ENCODE measurements at regions not wholly inside any gene's neighbourhood (a gene's known extent, or its start where the extent isn't known, plus 50 kb on each side); places are given as distances from the start of the nearest gene placed in this dataset.

DNA sequence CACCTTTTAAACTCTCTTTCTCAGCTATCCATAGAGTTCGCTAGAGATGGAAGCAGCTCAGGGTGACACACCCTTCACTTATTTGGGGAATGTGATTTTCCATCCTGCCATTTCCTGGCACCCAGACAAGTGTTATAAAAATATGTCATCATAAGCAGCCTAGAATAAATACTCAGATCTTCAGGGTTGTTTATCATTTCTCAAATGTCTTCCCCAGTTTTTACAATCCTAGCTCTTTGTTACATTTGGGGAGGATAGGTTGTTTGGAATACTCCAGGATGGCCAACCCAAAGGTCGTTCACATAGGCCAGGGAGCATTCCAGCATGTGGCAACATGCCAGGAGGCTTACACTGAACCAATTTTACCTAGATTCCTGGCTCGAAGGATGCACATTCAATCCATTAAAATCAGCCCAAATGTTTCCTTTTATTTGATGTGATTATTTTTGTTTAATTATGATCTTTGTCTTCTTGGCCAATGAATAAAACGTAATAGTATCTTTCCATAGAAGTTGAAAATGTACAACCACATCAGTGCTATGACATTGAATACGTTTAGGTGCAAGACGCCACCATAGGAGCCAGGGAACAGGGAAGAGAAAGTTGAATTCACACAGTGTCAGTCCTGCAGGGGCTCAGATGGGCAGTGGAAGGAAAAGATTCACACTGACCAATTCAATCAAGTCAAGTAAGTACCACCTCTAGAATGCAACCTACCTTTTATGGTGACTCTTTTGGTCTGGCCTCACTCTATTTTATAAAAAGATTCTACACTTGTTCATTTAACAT, 537.7 kb upstream of the MDFIC2 start:
- no peak for DNase-seq
- Histone ChIP-seq H3K4me1 (peaks cover 25% of the 10 kb centered on the region), H3K27me3 (ENCODE audit: low read depth) (no peaks in the 10 kb centered on the region), H3K4me3 (no peak overlapping the region), H3K36me3 (no peaks in the 10 kb centered on the region), H3K9me3 (replicated peaks) (peaks cover 13% of the 10 kb centered on the region), H3K27ac (replicated peaks) (no peak overlapping the region)
- intact Hi-C loops (cut with micrococcal nuclease): no loop called here
- TF ChIP-seq, protein P1, sequence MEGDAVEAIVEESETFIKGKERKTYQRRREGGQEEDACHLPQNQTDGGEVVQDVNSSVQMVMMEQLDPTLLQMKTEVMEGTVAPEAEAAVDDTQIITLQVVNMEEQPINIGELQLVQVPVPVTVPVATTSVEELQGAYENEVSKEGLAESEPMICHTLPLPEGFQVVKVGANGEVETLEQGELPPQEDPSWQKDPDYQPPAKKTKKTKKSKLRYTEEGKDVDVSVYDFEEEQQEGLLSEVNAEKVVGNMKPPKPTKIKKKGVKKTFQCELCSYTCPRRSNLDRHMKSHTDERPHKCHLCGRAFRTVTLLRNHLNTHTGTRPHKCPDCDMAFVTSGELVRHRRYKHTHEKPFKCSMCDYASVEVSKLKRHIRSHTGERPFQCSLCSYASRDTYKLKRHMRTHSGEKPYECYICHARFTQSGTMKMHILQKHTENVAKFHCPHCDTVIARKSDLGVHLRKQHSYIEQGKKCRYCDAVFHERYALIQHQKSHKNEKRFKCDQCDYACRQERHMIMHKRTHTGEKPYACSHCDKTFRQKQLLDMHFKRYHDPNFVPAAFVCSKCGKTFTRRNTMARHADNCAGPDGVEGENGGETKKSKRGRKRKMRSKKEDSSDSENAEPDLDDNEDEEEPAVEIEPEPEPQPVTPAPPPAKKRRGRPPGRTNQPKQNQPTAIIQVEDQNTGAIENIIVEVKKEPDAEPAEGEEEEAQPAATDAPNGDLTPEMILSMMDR (IDR thresholded peaks at IDR 0.05; ENCODE audit: borderline replicate concordance): no peak

DNA sequence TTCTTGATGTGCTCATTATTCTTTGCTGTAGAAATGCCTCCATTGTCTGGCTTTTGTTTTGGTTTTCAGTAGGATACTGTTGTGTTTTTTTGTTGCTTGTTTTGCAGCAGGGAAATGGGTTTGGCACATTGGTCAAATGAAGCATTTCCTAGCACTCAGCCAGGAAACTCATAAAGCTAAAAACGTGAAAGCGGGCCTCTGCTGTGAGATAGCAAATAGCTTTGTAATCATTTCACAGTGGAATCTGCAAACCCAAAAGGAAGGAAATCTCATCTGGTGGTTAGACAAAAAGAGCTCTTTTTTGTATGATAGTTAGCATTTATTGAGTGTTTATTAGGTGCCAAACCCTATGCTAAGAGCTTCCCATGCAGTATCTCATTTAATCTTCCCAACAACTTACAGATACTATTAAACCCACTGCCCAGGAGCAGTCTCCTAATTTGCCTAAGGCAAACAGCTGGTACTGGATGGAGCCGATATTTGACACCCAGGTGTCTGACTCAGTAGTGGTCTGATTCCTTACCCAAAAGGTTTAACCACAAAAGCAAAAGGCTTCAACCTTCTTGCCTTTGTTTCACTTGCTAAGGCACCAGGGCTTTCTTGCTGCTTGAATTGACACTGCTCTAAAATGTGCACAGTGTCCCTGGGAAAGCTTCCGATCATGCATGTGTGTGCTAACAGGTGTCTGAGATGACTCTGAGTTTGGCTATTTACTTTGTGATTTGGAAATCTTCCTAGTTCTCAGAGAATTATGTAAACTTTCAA, 527.9 kb upstream of the MDFIC2 start:
- Histone ChIP-seq H3K27ac (replicated peaks) (no peak overlapping the region), H3K36me3 (no peaks in the 10 kb centered on the region), H3K27me3 (ENCODE audit: low read depth) (no peaks in the 10 kb centered on the region), H3K9me3 (replicated peaks) (no peaks in the 10 kb centered on the region), H3K4me1 (no peaks in the 10 kb centered on the region), H3K4me3 (no peak overlapping the region)
- DNase-seq: no peak
- intact Hi-C loops (cut with micrococcal nuclease): no loop called here
- TF ChIP-seq, protein P1 (IDR thresholded peaks at IDR 0.05; ENCODE audit: borderline replicate concordance): no peak

DNA sequence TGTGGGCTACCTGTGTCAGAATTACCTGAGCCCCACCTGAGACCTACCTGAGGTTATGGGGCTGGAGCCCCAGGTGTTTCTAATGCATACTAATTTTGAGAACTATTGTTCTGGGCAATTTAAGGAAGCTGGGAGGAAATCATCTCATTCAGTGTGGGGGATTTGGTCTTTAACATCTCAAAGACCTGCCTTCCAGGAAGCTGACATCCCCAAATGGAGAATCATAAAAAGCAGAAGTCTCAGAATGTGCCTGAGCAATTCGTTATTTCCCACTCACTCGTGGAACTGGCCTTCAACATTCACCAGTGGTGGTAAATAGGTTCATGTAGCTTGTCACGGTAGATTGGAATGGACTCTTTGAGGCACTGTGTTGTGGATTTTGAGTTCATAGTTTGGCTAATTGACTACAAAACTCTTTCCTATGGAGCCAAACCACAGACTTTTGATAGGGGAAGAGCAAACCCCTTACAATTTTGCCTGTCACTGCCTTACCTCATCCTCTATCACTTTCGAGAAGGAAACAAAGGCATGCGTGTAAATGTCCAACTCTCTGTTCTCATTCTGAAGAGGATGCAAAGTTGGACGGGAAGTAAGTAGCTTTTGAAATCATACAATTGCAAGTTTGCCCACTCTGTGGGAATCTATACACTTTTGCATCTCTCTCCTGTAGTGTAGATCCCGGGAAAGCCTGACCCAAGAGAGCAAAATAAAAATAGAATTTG, 521.0 kb upstream of the MDFIC2 start:
- intact Hi-C loops (cut with micrococcal nuclease): no loop called here

DNA sequence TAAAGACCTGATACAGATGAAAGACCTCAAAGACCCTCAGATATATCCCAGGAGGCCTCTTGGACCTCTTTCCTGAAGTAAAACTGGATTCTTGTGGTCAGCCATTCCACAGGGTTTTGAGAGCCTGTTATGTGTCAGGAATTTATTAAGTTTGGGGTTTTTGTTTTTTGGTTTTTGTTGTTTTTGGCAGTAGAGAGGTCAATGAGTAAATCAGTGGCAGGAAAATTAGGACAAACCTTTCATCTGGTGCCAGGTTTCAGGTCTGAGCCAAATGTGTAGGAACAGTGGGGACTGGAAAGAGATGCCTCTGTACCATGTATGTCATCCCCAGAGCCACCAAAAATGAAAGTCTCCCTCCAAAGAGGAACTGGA, 520.4 kb upstream of the MDFIC2 start:
- no peaks in the 10 kb centered on the region for H3K36me3 ChIP-seq
- peaks cover 19% of the 10 kb centered on the region for H3K4me1 ChIP-seq
- H3K4me3 ChIP-seq: no peak overlapping the region
- TF ChIP-seq, protein P1 (IDR thresholded peaks at IDR 0.05; ENCODE audit: borderline replicate concordance): no peak
- no peak for DNase-seq
- no peaks in the 10 kb centered on the region for H3K9me3 ChIP-seq (replicated peaks)
- peak overlapping the region; percentile 71 for H3K27ac ChIP-seq (replicated peaks)
- H3K27me3 ChIP-seq (ENCODE audit: low read depth): no peaks in the 10 kb centered on the region
- intact Hi-C loops (cut with micrococcal nuclease): no loop called here

More for the DNA sequence above, 521.0 kb upstream of the MDFIC2 start:
- Histone ChIP-seq H3K9me3 (replicated peaks) (no peaks in the 10 kb centered on the region), H3K27ac (replicated peaks) (peak overlapping the region; percentile 71), H3K27me3 (ENCODE audit: low read depth) (no peaks in the 10 kb centered on the region), H3K36me3 (no peaks in the 10 kb centered on the region), H3K4me3 (no peak overlapping the region), H3K4me1 (peaks cover 19% of the 10 kb centered on the region)
- DNase-seq: no peak
- TF ChIP-seq, protein P1 (IDR thresholded peaks at IDR 0.05; ENCODE audit: borderline replicate concordance): no peak

DNA sequence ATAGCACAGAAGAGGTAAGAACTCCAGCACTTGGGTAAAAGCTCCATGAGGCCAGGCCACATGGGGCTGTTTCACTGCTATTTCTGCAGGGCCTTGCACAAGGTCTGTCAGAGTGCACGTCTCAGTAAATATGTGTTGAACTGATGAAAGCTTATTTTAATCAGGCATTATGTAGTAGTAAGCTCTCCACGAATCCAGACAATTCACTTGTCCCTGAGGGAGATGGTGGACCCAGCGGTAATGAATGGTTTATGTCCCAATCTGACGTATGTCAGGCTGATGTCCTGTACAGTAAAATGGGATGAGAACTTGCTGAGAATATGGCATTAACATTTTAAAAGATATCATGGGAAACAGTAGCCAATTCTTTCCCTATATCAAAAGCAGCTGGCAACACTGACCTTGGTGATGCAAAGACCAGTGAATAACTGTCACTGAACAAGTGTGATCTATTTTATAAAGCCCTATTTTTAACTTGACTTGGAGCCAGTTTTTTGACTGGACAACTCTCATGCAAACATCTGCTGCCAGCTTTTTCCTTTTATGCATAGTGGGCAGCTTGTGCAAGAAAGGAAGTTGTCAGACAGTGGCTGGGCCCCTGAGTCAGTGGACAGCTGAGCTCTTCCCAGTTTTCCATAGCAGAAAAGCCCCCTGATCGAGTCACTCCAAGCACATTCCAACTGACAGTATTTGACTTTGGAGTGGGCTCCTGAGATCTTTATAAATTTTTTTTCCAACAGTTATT, 519.8 kb upstream of the MDFIC2 start:
- H3K9me3 ChIP-seq (replicated peaks): no peaks in the 10 kb centered on the region
- intact Hi-C loops (cut with micrococcal nuclease): no loop called here
- TF ChIP-seq, protein P1 (IDR thresholded peaks at IDR 0.05; ENCODE audit: borderline replicate concordance): no peak
- H3K27ac ChIP-seq (replicated peaks): peak overlapping the region; percentile 71
- H3K4me3 ChIP-seq: no peak overlapping the region
- DNase-seq: no peak
- H3K27me3 ChIP-seq (ENCODE audit: low read depth): no peaks in the 10 kb centered on the region
- peaks cover 19% of the 10 kb centered on the region for H3K4me1 ChIP-seq
- H3K36me3 ChIP-seq: no peaks in the 10 kb centered on the region

Data from left ventricle myocardium inferior (tissue), 1 donor.